ENCODE measurements at regions not wholly inside any gene's neighbourhood (a gene's known extent, or its start where the extent isn't known, plus 50 kb on each side); places are given as distances from the start of the nearest gene placed in this dataset.

DNA sequence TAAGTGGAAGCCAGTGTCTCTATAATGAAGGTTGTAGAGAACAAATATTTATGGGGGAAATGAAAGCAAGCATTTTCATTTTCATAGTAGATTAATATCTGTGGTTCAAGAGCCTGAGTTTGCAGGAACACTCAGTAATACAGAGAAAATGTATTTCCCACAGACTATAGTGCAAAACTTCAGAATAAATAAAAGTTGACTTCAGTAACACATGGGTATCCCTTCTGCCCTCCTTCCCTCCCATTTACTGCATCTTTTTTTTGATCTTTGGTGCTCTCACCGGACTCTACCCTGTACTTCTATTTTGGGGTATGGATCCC is 75.3 kb upstream of the AMN1 start:
- DNase-seq (ENCODE audit: low read depth, low spot score), result no peak
- Histone ChIP-seq H2AFZ (ENCODE audit: low read depth, low read length) (no peak overlapping the region), H3K27me3 (ENCODE audit: control insufficient read depth in 2 of 2, insufficient read depth in 2 of 2, low read length in 2 of 2) (no peaks in the 10 kb centered on the region), H3K27ac (ENCODE audit: insufficient read depth, low read depth, low read length) (no peak overlapping the region), H3K4me1 (ENCODE audit: control insufficient read depth, extremely low read depth, insufficient read depth, low read length) (no peaks in the 10 kb centered on the region), H3K79me2 (ENCODE audit: control insufficient read depth, insufficient read depth, low read length) (no peaks in the 10 kb centered on the region), H3K9ac (replicated peaks; ENCODE audit: extremely low read depth, insufficient read depth, low read length) (no peak overlapping the region), H3K36me3 (ENCODE audit: control insufficient read depth in 2 of 2, extremely low read depth in 1 of 2, insufficient read depth in 2 of 2, low read length in 2 of 2) (no peaks in the 10 kb centered on the region), H3K9me1 (replicated peaks; ENCODE audit: control insufficient read depth, extremely low read depth, insufficient read depth, low read length) (no peaks in the 10 kb centered on the region), H3K9me3 (replicated peaks; ENCODE audit: control insufficient read depth, insufficient read depth, low read length) (no peaks in the 10 kb centered on the region), H3K4me3 (replicated peaks in 1 of 3; ENCODE audit: insufficient read depth in 1 of 3, low read depth in 1 of 3, low read length in 3 of 3) (no peak overlapping the region), H3K4me2 (ENCODE audit: insufficient read depth, low read length) (no peak overlapping the region), H4K20me1 (replicated peaks; ENCODE audit: control insufficient read depth, extremely low read depth, insufficient read depth, low read length) (no peaks in the 10 kb centered on the region)
- dilution Hi-C loops (cut with MboI; ENCODE audit: extremely low pct_ligation_motif_present, low sequenced_read_pairs) (no loop called here), intact Hi-C loops (cut with micrococcal nuclease) (no loop called here)
- no peak for TF ChIP-seq JUN (IDR thresholded peaks at IDR 0.05; ENCODE audit: borderline replicate concordance, insufficient read depth, insufficient read length, low read depth)
- TF ChIP-seq POLR2AphosphoS5 (IDR thresholded peaks at IDR 0.05; ENCODE audit: insufficient read depth, low read depth, low read length), result no peak
- no peak for TF ChIP-seq GATA2 (IDR thresholded peaks at IDR 0.05; ENCODE audit: insufficient read depth, insufficient read length, low read depth, low read length)
- TF ChIP-seq, protein P1, sequence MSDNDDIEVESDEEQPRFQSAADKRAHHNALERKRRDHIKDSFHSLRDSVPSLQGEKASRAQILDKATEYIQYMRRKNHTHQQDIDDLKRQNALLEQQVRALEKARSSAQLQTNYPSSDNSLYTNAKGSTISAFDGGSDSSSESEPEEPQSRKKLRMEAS (IDR thresholded peaks at IDR 0.05; ENCODE audit: insufficient read depth, insufficient read length), result no peak
- TF ChIP-seq FOS (IDR thresholded peaks at IDR 0.05; ENCODE audit: borderline replicate concordance, insufficient read depth, low read length), result no peak
- TF ChIP-seq POLR2A (IDR thresholded peaks at IDR 0.05; ENCODE audit: low read depth, low read length), result no peak
- TF ChIP-seq MYC (IDR thresholded peaks at IDR 0.05; ENCODE audit: low read depth, low read length), result no peak
- TF ChIP-seq EZH2 (IDR thresholded peaks at IDR 0.05; ENCODE audit: borderline replicate concordance, low read depth, low read length, severe bottlenecking), result no peak
- TF ChIP-seq, protein P2, sequence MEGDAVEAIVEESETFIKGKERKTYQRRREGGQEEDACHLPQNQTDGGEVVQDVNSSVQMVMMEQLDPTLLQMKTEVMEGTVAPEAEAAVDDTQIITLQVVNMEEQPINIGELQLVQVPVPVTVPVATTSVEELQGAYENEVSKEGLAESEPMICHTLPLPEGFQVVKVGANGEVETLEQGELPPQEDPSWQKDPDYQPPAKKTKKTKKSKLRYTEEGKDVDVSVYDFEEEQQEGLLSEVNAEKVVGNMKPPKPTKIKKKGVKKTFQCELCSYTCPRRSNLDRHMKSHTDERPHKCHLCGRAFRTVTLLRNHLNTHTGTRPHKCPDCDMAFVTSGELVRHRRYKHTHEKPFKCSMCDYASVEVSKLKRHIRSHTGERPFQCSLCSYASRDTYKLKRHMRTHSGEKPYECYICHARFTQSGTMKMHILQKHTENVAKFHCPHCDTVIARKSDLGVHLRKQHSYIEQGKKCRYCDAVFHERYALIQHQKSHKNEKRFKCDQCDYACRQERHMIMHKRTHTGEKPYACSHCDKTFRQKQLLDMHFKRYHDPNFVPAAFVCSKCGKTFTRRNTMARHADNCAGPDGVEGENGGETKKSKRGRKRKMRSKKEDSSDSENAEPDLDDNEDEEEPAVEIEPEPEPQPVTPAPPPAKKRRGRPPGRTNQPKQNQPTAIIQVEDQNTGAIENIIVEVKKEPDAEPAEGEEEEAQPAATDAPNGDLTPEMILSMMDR (IDR thresholded peaks at IDR 0.05; ENCODE audit: extremely low read depth in 1 of 2, insufficient read depth in 1 of 2, low read depth in 1 of 2, low read length in 2 of 2), result no peak
- POLR2A ChIA-PET, result no interaction called here
- CTCF ChIA-PET, result interaction anchor here (1.0 kb wide), 1 partner anchor 20 kb away, joined by 3 read pairs; no protein-coding TSS in a partner anchor
- BruUV-seq (replicated peaks), result no TSS peak
- FAIRE-seq, result no peak

All from endothelial cell of umbilical vein (primary cell).